Lower leg skin (tissue), 4 donors: ENCODE measurements at regions not wholly inside any gene's neighbourhood (a gene's known extent, or its start where the extent isn't known, plus 50 kb on each side); places are given as distances from the start of the nearest gene placed in this dataset.

Source experiments
- DNase-seq, 2 donors: peaks; one replicate each; pipeline ENCODE4 v3.0.0-alpha.2; 2019; ENCODE audit warnings: low spot score in 2 of 2
- H3K4me3 ChIP-seq: fragments of 200-600 bp; sonication (generic); 2 replicates; pipeline ENCODE4 v1.5.1; 2017; ENCODE audit warnings: mild to moderate bottlenecking, low read depth; ENCODE audit not compliant: poor library complexity, severe bottlenecking
- POLR2A ChIP-seq, 2 donors: fragments of 450-650 bp; IDR thresholded peaks; one replicate each; pipeline ENCODE4 v1.6.1; 2016 to 2017; ENCODE audit warnings: antibody characterized with exemption in 2 of 2, mild to moderate bottlenecking in 1 of 2, moderate library complexity in 1 of 2
- WGBS, 2 donors: methylation state at CpG; one replicate each; pipeline ENCODE4 v1.1.5; 2018; 5-methylcytosine and 5-hydroxymethylcytosine counted together
- intact Hi-C: fragments of 100-400 bp; cut with DNase I; formaldehyde crosslinking; loops from one replicate; pipeline ENCODE4 v1.15.0; 2023; ENCODE audit warnings: low total_unique reads
- TF ChIP-seq, protein P1 (sequence below), 3 donors: fragments of 450-650 bp; IDR thresholded peaks; one replicate each; pipeline ENCODE4 v1.5.1; 2016; ENCODE audit warnings: antibody characterized with exemption in 3 of 3, mild to moderate bottlenecking in 3 of 3, moderate library complexity in 2 of 3

DNA sequence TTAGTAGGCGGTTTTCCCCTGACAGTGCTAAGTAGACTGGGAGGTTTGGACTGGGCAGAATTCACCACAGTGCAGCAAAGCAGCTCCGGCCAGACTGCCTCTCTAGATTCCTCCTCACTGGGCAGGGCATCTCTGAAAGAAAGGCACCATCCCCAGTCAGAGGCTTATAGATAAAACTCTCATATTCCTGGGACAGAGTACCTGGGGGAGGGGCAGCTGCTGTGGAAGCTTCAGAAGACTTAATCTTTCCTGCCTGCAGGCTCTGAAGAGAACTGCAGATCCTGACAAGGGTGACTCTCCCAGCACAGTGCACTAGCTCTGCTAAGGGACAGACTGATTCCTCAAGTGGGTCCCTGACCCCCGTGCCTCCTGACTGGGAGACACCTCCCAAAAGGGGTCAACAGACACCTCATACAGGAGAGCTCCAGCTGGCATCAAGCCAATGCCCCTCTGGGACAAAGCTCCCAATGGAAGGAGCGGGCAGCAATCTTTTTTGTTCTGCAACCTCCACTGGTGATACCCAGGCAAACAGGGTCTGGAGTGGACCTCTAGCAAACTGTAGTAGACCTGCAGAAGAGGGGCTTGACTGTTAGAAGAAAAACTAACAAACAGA, 266.8 kb upstream of the CRIM1 start:
- TF ChIP-seq POLR2A (IDR thresholded peaks at IDR 0.05): no peak
- no peak for DNase-seq
- WGBS, 2 donors: 74 to 91% methylated on average over 3 to 4 of the region's 4 CpGs
- intact Hi-C loops: no loop called here
- no peak overlapping the region for H3K4me3 ChIP-seq

DNA sequence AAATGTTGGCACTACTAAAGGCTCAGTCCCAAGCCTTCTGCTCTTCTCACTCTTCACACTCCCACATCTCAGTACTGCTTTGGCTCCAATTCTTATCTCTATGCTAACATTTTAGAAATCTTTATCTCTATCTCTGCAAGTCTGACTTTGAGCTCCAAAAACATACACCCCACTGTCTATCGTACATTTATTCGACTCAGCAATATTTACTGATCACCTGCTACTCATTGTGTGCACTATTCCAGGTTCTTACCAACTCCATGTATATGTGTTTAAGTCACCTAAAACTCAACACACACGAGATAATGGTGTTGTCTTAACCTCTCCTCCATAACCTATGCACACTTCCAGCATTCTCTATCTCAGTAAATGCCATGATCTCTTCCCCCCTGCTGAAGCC, 268.2 kb upstream of the CRIM1 start:
- TF ChIP-seq, protein P1, sequence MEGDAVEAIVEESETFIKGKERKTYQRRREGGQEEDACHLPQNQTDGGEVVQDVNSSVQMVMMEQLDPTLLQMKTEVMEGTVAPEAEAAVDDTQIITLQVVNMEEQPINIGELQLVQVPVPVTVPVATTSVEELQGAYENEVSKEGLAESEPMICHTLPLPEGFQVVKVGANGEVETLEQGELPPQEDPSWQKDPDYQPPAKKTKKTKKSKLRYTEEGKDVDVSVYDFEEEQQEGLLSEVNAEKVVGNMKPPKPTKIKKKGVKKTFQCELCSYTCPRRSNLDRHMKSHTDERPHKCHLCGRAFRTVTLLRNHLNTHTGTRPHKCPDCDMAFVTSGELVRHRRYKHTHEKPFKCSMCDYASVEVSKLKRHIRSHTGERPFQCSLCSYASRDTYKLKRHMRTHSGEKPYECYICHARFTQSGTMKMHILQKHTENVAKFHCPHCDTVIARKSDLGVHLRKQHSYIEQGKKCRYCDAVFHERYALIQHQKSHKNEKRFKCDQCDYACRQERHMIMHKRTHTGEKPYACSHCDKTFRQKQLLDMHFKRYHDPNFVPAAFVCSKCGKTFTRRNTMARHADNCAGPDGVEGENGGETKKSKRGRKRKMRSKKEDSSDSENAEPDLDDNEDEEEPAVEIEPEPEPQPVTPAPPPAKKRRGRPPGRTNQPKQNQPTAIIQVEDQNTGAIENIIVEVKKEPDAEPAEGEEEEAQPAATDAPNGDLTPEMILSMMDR (IDR thresholded peaks at IDR 0.05): no peak
- no peak for TF ChIP-seq POLR2A (IDR thresholded peaks at IDR 0.05)
- WGBS, 2 donors: 75 to 77% methylated on average over 3 of the region's 3 CpGs
- no peak for DNase-seq
- intact Hi-C loops: no loop called here
- H3K4me3 ChIP-seq: no peak overlapping the region

DNA sequence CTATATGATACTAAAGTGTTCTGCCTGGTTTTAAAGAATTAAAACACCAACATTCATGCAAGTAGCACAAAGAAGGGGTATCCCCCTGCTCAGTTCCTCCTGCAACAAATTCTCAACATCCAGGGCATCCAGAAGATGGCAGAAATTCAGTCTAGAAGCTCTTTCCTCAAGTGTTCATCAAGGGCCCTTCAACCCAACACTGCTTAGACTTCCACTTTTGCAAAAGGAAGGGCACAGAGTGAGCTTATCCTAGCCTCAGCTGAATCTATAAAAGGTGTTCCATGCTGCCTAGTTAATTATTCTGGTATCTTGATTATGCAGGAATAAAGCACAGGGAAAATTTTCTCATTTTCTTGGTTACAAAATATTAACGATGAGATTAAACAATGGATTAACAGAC, 275.8 kb upstream of the CRIM1 start:
- no peak overlapping the region for H3K4me3 ChIP-seq
- no peak for DNase-seq
- no peak for TF ChIP-seq POLR2A (IDR thresholded peaks at IDR 0.05)
- TF ChIP-seq, protein P1 (IDR thresholded peaks at IDR 0.05): no peak
- 91 to 92% methylated on average over 1 of the region's 1 CpG for WGBS, 2 donors
- intact Hi-C loops: no loop called here

DNA sequence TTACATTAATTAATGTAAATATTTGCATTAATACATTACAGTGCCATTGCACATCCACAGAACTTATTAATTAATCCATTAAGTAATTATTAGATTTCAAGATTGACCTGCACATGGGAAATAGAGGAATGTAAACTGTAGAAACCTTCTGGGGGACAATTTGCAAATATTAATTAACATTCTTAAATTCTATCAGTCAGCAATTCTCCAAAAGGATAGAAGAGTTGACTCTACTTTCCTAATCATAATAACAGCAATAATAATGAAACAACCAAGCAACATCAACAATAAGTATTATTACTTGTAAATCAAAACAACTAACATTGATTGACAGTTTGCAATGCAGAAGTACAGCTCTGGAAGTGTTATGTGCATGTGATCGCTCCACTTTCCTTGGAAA, 281.6 kb upstream of the CRIM1 start:
- no peak for TF ChIP-seq POLR2A (IDR thresholded peaks at IDR 0.05)
- TF ChIP-seq, protein P1 (IDR thresholded peaks at IDR 0.05): no peak
- 0% methylated on average over 1 of the region's 1 CpG for WGBS, 2 donors
- no peak for DNase-seq
- no peak overlapping the region for H3K4me3 ChIP-seq
- intact Hi-C loops: no loop called here

DNA sequence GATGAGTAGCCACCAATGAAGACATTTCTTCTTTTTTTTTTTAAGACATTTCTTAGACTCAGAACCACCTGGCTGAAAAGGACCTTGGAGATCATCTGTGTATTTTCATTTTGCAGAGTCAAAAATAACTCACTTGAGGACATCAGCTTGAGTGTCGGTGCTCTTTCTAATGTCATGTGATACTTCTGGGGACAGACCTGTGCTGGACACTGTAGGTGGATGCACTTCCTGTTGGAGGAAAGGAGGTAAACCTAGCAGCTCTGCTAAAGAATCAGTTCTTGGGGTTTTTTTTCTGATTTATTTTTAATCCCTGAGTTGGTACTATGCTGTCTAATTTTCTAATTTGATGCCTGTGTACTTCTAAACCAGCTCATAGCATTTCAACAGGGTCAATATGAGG, 283.9 kb upstream of the CRIM1 start:
- intact Hi-C loops: no loop called here
- WGBS, 2 donors: 87 to 100% methylated on average over 1 of the region's 1 CpG
- no peak overlapping the region for H3K4me3 ChIP-seq
- no peak for TF ChIP-seq POLR2A (IDR thresholded peaks at IDR 0.05)
- TF ChIP-seq, protein P1 (IDR thresholded peaks at IDR 0.05): no peak
- no peak for DNase-seq

DNA sequence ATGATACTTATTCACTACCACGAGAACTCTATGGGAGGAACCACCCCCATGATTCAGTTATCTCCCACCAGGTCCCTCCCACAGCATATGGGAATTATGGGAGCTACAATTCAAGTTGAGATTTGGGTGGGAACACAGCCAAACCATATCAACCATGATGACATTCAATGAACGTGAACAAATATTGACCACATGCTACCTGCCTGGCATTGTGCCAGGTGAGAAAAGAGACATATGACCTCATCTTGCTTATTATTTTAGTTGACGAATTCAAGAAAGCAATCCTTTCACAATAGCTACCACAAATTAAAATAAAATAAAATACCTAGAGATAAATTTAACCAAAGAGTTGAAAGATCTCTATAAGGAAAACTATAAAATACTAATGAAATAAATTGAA, 286.5 kb upstream of the CRIM1 start:
- no peak for DNase-seq
- H3K4me3 ChIP-seq: no peak overlapping the region
- intact Hi-C loops: no loop called here
- TF ChIP-seq, protein P1 (IDR thresholded peaks at IDR 0.05): no peak
- TF ChIP-seq POLR2A (IDR thresholded peaks at IDR 0.05): no peak
- 70 to 75% methylated on average over 3 of the region's 3 CpGs for WGBS, 2 donors
